GM23248 (cell line): ENCODE measurements at regions not wholly inside any gene's neighbourhood (a gene's known extent, or its start where the extent isn't known, plus 50 kb on each side); places are given as distances from the start of the nearest gene placed in this dataset.

Experiments
- DNase-seq: peaks from one replicate; pipeline ENCODE4 v3.0.0-alpha.2; 2015
- H2AFZ ChIP-seq: fragments of 200-600 bp; sonication (generic); 2 replicates; pipeline ENCODE4 v1.6.1; 2016; ENCODE audit warnings: antibody characterized with exemption
- H3F3A ChIP-seq: fragments of 200-600 bp; sonication (generic); 2 replicates; pipeline ENCODE4 v1.6.1; 2016; ENCODE audit warnings: mild to moderate bottlenecking, antibody characterized with exemption, mixed run types; ENCODE audit not compliant: insufficient read depth
- H3K27ac ChIP-seq: fragments of 200-600 bp; sonication (generic); 2 replicates; pipeline ENCODE4 v1.5.1; 2016; ENCODE audit warnings: mild to moderate bottlenecking
- H3K27me3 ChIP-seq: fragments of 200-600 bp; sonication (generic); replicated peaks from 2 replicates; pipeline ENCODE4 v1.6.1; 2016; ENCODE audit warnings: mild to moderate bottlenecking; ENCODE audit not compliant: insufficient read depth
- H3K36me3 ChIP-seq: fragments of 200-600 bp; sonication (generic); 2 replicates; pipeline ENCODE4 v1.6.1; 2016; ENCODE audit warnings: low read depth, mild to moderate bottlenecking
- H3K4me1 ChIP-seq: fragments of 200-600 bp; sonication (generic); 2 replicates; pipeline ENCODE4 v1.6.1; 2016; ENCODE audit warnings: mild to moderate bottlenecking; ENCODE audit not compliant: insufficient read depth
- H3K4me2 ChIP-seq: fragments of 200-600 bp; sonication (generic); one replicate; pipeline ENCODE4 v1.6.1; 2016; ENCODE audit warnings: mild to moderate bottlenecking; ENCODE audit not compliant: unreplicated experiment
- H3K4me3 ChIP-seq: fragments of 200-600 bp; sonication (generic); 2 replicates; pipeline ENCODE4 v1.5.1; 2016; ENCODE audit warnings: mild to moderate bottlenecking
- H3K79me2 ChIP-seq: fragments of 200-600 bp; sonication (generic); 2 replicates; pipeline ENCODE4 v1.6.1; 2016; ENCODE audit warnings: mild to moderate bottlenecking; ENCODE audit not compliant: insufficient read depth
- H3K9ac ChIP-seq: fragments of 200-600 bp; sonication (generic); 2 replicates; pipeline ENCODE4 v1.6.1; 2016; ENCODE audit warnings: mild to moderate bottlenecking
- H3K9me2 ChIP-seq: fragments of 200-600 bp; sonication (generic); 2 replicates; pipeline ENCODE4 v1.6.1; 2016; ENCODE audit warnings: mixed run types, mild to moderate bottlenecking, moderate library complexity; ENCODE audit not compliant: insufficient read depth
- H3K9me3 ChIP-seq: fragments of 200-600 bp; sonication (generic); one replicate; pipeline ENCODE4 v1.6.1; 2017; ENCODE audit warnings: low read depth
- H4K20me1 ChIP-seq: fragments of 200-600 bp; sonication (generic); 2 replicates; pipeline ENCODE4 v1.6.0; 2016; ENCODE audit not compliant: insufficient read depth
- EZH2 ChIP-seq: fragments of 200-600 bp; sonication (generic); IDR thresholded peaks from 2 replicates; pipeline ENCODE4 v1.6.1; 2018; ENCODE audit warnings: antibody characterized with exemption, mild to moderate bottlenecking; ENCODE audit not compliant: insufficient read depth, poor library complexity, severe bottlenecking
- EZH2phosphoT487 ChIP-seq: fragments of 200-600 bp; sonication (generic); IDR thresholded peaks from 2 replicates; pipeline ENCODE4 v1.6.1; 2018; ENCODE audit warnings: antibody characterized with exemption, moderate library complexity, mild to moderate bottlenecking, low read depth; ENCODE audit not compliant: insufficient read depth
- WGBS, 2 experiments: methylation state at CpG; one replicate each; pipeline ENCODE4 v1.1.6; 2015 to 2017; ENCODE audit warnings: low lambda C conversion rate in 2 of 2, low coverage in 1 of 2; ENCODE audit errors: missing lambda C conversion rate in 2 of 2; 5-methylcytosine and 5-hydroxymethylcytosine counted together
- in situ Hi-C: fragments of 300-500 bp; cut with MboI; formaldehyde crosslinking; loops from 2 replicates; pipeline ENCODE4 v1.15.0; 2020

DNA sequence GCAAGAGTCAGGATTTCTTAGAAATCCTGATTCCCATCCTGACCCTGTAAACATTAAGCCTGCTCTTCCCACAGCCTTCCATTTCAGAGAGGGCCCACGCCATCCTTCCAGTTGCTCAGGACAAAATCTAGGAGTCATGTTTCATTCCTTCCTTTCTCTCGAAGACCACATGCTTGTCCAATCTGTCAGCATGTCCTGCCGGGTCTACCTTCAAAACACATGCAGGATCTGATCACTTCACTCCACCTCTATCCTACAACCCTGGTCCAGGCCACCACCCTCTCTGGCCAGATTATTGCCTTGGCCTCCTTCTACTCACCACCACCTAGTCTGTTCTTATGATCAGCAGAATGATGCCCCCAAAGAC lies 79.8 kb downstream of the C5orf15 start:
- H3K9me2 ChIP-seq, result no peaks in the 10 kb centered on the region
- H3K4me2 ChIP-seq, result no peak overlapping the region
- peaks cover 8% of the 10 kb centered on the region for H3K27me3 ChIP-seq
- no peaks in the 10 kb centered on the region for H3F3A ChIP-seq
- no peak overlapping the region for H3K9ac ChIP-seq
- in situ Hi-C loops, result no loop called here
- TF ChIP-seq EZH2phosphoT487, result no peak
- TF ChIP-seq EZH2, result no peak
- H3K4me3 ChIP-seq, result no peak overlapping the region
- DNase-seq, result no peak
- H2AFZ ChIP-seq, result no peak overlapping the region
- no peaks in the 10 kb centered on the region for H4K20me1 ChIP-seq
- no peaks in the 10 kb centered on the region for H3K9me3 ChIP-seq
- no peaks in the 10 kb centered on the region for H3K36me3 ChIP-seq
- 52 to 72% methylated on average over 3 of the region's 3 CpGs for WGBS, 2 experiments
- no peaks in the 10 kb centered on the region for H3K79me2 ChIP-seq
- H3K4me1 ChIP-seq, result no peaks in the 10 kb centered on the region
- no peak overlapping the region for H3K27ac ChIP-seq

DNA sequence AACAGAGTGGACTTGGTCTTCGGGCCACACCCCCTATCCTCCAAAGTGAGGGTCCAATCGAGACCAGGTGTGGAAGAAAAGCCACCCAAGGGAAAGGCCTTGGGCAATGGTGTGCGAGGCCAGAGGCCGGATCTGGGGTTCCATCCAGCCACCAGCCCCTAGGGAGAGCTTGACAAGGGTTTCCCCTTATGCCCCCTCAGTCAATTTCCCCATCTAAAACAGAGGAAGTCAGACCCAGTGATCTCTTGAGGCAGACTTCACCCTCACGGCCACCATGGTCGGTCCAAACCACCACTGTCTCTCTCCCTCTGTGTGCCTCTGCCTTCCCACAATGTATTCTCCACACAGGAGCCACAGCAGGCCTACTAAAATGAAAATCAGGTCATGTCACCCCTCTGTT lies 82.9 kb downstream of the C5orf15 start:
- Histone ChIP-seq H3K9ac (no peak overlapping the region), H4K20me1 (no peaks in the 10 kb centered on the region), H3K9me3 (no peaks in the 10 kb centered on the region), H3F3A (no peaks in the 10 kb centered on the region), H3K79me2 (no peaks in the 10 kb centered on the region), H3K36me3 (no peaks in the 10 kb centered on the region), H3K9me2 (no peaks in the 10 kb centered on the region), H3K27ac (no peak overlapping the region), H3K4me3 (no peak overlapping the region), H3K4me1 (no peaks in the 10 kb centered on the region), H3K4me2 (no peak overlapping the region), H3K27me3 (peaks cover 9% of the 10 kb centered on the region), H2AFZ (no peak overlapping the region)
- no peak for TF ChIP-seq EZH2phosphoT487
- no peak for TF ChIP-seq EZH2
- no peak for DNase-seq
- in situ Hi-C loops, result no loop called here
- WGBS, 2 experiments, result 39 to 62% methylated on average over 4 to 6 of the region's 6 CpGs

DNA sequence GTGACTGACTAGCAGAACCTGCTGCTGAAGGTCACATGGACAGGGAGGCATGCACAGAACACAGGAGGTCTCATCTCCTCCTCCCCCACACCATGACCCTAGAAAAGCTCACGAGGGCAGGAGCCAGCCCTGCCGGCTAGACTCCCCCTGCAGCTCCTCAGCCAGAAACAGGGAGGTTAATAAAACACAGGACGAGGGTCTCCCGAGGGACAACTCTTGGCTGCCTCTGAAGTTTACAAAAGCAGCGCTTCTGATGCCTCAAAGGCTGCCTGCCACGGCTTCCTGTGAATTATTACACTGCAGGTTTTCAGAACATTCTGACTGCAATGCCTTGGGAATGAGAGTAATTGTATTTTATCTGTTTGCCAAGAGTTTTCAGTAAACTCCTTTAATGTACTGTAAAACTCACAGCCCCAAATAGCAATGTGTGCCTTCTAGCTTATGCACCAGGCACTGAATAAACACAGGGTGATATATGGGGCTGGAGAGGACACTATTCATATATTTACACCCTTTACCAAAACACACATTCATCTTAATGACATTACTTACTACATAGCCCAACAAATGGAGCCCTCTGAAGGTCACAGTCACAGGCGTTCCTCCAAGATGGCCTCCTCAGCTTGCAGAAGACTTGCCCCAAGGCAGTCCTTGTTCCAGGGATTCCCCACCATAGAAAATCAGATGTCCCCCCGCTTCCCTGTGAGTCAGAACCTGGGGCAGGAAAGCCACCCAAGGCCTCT lies 83.7 kb downstream of the C5orf15 start:
- H3K27ac ChIP-seq, result no peak overlapping the region
- H3K9me3 ChIP-seq, result no peaks in the 10 kb centered on the region
- no peaks in the 10 kb centered on the region for H3K9me2 ChIP-seq
- H3K9ac ChIP-seq, result no peak overlapping the region
- H4K20me1 ChIP-seq, result no peaks in the 10 kb centered on the region
- in situ Hi-C loops, result no loop called here
- H3F3A ChIP-seq, result no peaks in the 10 kb centered on the region
- TF ChIP-seq EZH2phosphoT487, result no peak
- no peak for TF ChIP-seq EZH2
- H3K4me1 ChIP-seq, result no peaks in the 10 kb centered on the region
- H3K27me3 ChIP-seq, result peaks cover 9% of the 10 kb centered on the region
- no peaks in the 10 kb centered on the region for H3K36me3 ChIP-seq
- WGBS, 2 experiments, result 39 to 40% methylated on average over 8 of the region's 8 CpGs
- DNase-seq, result no peak
- no peak overlapping the region for H2AFZ ChIP-seq
- H3K4me2 ChIP-seq, result no peak overlapping the region
- H3K79me2 ChIP-seq, result no peaks in the 10 kb centered on the region
- H3K4me3 ChIP-seq, result no peak overlapping the region

DNA sequence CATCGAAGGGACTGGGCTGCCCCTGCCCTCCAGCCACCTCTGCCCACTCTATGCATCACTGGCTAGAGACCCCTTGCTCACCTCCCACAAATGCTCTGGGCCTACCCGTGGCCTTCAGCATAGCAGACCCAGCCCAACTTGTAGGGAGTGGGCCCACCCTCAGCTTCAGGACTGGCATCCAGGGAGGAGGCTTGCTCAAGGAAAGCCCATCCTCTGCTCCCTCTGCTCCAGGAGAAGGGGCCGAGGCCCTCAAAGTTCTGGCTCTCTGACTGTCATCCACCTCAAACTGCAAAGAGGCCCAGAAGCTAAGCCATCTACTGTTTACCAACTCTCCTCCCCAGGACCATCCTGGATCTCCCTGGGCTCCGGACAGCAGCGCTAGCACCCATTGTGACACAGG lies 84.5 kb downstream of the C5orf15 start:
- in situ Hi-C loops, result no loop called here
- no peaks in the 10 kb centered on the region for H3F3A ChIP-seq
- peaks cover 9% of the 10 kb centered on the region for H3K27me3 ChIP-seq
- DNase-seq, result no peak
- H3K79me2 ChIP-seq, result no peaks in the 10 kb centered on the region
- no peaks in the 10 kb centered on the region for H3K4me1 ChIP-seq
- no peaks in the 10 kb centered on the region for H3K36me3 ChIP-seq
- H3K9me2 ChIP-seq, result no peaks in the 10 kb centered on the region
- no peak overlapping the region for H3K4me2 ChIP-seq
- no peaks in the 10 kb centered on the region for H3K9me3 ChIP-seq
- TF ChIP-seq EZH2phosphoT487 (no peak), EZH2 (no peak)
- no peak overlapping the region for H3K4me3 ChIP-seq
- H3K9ac ChIP-seq, result no peak overlapping the region
- no peak overlapping the region for H3K27ac ChIP-seq
- H4K20me1 ChIP-seq, result no peaks in the 10 kb centered on the region
- H2AFZ ChIP-seq, result no peak overlapping the region
- 65 to 67% methylated on average over 5 of the region's 5 CpGs for WGBS, 2 experiments
